NCI-H69 (cell line): ENCODE measurements at regions not wholly inside any gene's neighbourhood (a gene's known extent, or its start where the extent isn't known, plus 50 kb on each side); places are given as distances from the start of the nearest gene placed in this dataset.

ENCODE experiments used
- DNase-seq: peaks from one replicate; lab custom pipeline; 2025; lab: John Stamatoyannopoulos, UW

DNA sequence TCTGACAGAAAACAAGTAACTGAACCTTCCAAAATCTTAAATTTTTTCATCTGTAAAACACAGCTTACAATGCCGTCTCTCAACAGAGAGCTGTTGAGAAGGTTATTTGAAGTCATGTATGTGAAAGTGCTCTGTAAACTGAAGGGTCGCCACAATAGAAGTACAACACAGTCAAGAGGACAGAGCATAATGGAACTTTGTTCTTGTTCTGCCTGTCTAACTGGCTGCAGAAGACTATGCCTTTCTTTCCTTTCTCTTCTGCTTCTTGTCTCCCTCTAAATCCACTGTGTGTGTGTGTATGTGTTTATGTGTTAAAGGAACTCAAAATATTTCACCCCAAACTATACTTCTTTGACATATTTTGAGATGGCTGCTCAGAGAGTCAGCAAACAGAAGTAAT lies 365.8 kb upstream of the RND3 start:
- DNase-seq = no peak

- DNase-seq = no peak
These were observed 363.2 kb upstream of the RND3 start for GRCh38 chr2:150850641-150851040.

- DNase-seq = peak; percentile 24
These were observed 360.1 kb upstream of the RND3 start for GRCh38 chr2:150847578-150847977.

DNA sequence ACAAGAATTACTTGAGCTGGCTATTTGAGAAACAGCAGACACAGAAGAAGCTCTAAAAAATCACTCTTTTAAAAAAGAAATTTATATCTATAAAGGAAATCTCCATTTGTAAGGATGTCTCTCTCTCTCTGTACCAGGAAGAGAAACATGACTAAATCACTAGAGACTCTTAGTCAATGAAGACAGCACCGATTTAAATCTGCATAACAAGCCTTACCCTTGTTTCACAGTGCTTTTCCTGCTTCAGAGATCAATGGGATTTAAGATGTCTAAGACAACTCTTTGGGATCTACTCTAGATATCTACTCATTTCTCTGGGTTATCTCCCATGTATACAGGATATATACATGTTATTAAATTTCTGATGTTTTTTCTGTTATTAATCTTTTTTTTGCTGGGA lies 359.2 kb upstream of the RND3 start:
- DNase-seq = no peak

GRCh38 chr2:150832686-150833085 lies 345.2 kb upstream of the RND3 start:
- no peak for DNase-seq

- no peak for DNase-seq
These were observed 336.7 kb upstream of the RND3 start for GRCh38 chr2:150824118-150824517.

GRCh38 chr2:150817422-150817821 lies 330.0 kb upstream of the RND3 start:
- no peak for DNase-seq

- DNase-seq = no peak
These were observed 325.3 kb upstream of the RND3 start for GRCh38 chr2:150812664-150813367.

- DNase-seq = no peak
These were observed 324.6 kb upstream of the RND3 start for GRCh38 chr2:150812066-150812465.

DNA sequence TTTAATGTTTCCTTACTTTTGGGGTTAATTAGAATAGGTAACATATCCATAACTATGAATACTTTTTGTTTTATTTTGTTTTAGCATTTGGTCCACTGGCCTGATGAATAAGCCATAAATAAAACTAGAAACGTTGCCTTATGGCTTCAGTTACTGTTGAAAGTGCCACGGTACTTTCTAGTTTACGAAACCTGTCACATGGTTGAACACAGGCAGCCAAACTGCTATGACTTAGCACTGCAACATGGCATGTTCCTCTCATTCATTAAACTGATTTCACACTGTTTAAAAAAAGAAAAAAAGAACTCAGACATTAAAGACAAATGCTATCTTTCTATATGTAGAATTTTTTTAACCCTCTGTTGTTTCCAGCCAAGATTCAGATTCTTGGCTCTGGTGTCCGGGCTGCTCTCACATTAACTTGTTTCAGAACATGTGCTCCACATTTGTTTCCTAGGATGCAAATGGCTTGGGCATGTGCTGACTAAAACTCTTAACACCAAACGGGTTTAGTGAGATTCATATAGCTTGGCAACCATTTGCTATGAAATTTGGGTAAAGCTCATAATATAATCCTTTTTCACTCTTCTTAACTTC lies 323.9 kb upstream of the RND3 start:
- no peak for DNase-seq

DNA sequence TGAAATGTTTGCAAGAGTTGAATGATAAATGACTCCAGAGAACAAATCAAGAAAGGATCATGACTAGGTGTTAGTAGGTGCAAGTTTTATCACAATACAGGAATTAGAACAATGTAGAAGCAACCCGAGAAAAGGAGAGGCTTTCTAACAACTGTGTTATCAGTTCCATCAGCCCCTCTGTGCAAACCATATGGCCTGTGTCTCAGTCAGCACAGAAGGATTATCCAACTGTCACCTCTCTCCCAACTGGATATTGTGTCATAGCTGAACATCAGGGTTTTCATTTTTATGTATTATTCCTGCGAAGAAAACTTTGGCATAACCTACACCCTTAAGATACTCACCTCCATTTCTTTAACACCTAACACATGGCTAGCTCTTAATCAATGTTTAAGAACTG lies 321.6 kb upstream of the RND3 start:
- no peak for DNase-seq

DNA sequence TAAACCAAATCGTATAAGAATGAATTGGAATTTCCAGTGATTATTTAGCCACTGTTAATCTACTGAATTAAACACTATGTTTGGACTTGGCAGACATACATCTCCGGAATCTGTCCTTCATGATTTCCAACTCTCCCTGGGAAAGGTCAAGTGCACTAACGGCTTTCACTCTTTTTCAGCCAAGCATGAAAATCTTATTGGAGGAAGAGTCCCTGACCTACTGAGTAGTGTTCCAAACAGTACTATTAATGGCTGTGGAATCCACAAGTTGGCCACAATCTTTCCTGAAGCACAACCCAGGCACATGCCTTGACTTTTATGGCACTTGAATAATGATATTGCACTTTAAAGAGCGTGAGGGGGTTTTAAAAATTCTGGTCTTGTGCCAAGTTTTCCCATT lies 318.9 kb upstream of the RND3 start:
- no peak for DNase-seq

- no peak for DNase-seq
These were observed 316.4 kb upstream of the RND3 start for GRCh38 chr2:150803689-150804398.

DNA sequence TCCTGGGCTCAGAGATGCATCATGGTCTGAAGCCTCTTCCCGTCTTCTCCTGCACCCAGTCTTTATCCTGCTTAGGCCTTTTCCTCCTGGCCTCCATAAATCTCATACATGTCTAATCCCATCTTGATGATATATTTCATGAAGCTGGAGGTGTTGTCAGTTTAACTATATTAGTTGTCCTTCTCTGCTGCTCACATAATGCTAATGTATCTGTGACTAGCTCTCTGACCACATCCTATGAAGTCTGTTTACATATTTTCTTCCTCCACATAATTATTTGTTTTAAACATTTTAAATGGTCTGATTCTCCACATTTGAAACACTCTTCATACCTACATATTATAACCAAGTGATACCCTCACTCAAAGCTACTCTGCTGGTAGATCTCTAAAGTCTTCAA lies 315.2 kb upstream of the RND3 start:
- no peak for DNase-seq

DNA sequence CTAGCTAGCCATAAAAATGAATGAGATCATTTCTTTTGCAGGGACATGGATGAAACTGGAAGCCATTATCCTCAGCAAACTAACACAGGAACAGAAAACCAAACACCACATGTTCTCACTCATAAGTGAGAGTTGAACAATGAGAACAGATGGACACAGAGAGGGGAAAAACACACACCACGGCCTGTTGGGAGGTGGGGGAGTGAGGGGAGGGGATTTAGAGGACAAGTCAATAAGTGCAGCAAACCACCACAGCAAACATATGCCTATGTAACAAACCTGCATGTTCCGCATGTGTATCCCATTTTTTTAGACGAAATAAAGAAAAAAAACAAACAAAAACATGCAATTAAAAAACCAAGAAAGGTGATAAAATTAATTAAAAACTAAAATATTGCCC lies 308.8 kb upstream of the RND3 start:
- peak; percentile 54 for DNase-seq

- DNase-seq = no peak
These were observed 305.4 kb upstream of the RND3 start for GRCh38 chr2:150792780-150793300.

- DNase-seq = no peak
These were observed 304.1 kb upstream of the RND3 start for GRCh38 chr2:150791567-150791966.

- no peak for DNase-seq
These were observed 302.0 kb upstream of the RND3 start for GRCh38 chr2:150789376-150789905.

DNA sequence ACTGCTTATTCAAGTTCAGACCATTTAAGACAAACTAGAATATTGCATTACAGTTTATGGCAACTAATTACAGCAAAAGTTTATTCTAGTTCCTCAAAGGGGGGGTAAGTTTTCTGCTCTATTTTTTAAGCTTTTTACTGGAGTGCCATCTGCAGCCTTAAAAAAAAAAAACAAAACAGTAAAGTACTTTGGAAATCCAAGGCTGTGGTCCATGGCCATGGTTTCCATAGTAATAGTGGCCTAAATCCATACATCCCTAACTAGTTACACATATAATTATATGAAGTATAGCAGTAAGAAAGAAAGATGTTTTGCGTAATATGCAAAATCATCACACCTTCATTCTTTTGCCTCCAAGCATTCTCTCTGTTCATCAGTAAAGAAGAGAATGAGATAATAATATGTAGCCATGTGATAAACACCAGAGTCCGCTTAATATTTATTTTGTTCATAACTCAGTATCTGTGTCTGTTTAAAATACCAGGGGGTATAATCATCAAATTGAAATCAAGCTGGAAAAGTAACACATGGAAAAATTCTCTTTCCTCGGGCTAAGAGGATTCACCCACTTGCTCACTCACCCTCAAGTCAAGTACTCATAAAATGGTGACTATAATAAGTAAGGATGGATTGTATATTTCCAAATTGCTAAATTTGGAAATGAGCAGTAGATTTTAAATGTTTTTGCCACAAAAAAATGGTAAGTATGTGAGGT lies 301.1 kb upstream of the RND3 start:
- DNase-seq = no peak

DNA sequence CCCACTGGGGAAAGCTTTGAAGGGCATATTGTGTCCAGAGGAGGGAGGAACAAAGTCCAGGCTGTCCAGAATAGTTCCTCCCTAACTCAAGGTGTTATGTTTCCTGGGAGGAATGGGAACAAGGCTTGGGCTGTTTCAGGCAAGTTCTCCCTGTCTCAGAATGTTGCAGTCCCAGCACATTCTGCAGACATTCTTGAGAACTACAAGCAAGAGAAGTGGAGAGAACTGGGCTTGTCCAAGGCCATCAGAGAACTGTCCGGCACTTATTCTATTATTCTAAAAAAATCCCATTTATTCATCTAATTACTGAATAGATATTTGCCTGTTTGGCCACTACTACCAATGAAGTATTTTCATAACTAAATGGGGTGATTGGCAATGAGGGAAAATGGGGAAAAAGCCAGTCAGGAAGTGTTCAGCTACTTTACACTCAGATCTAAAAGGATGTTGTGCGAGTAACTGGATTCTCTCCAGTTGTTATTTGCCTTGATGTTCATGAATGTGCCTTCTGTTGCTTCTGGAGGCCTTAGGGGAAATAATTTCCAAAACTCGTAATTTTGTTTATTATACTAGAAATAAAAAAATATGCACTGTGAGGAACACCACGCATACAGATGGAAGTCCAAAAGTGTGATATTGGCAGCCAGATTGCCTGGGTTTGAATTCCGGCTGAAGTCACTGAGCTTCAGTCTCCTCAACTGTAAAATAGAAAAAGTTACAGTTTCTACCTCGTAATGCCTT lies 300.1 kb upstream of the RND3 start:
- no peak for DNase-seq

DNA sequence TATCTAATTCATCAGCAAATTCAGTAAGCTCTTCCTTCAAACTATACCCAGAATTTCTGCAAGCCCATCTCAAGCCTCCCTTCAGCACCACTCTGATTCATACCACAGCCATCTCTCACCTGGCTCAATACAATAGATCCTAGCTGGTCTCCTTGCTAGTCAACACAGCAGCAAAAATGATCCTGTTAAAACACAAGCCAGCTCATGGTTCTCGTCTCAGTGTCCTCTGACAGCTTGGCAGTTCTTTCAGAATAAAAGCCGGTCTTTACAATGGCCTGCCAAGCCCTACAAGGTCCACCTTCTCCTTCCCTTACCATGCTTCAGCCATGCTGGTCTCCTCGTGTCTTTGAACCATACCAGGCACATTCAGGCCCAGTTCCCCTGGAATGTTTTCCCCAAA lies 296.9 kb upstream of the RND3 start:
- no peak for DNase-seq

GRCh38 chr2:150783896-150784295 lies 296.4 kb upstream of the RND3 start:
- no peak for DNase-seq
